Immature natural killer cell (primary cell): ENCODE measurements at regions not wholly inside any gene's neighbourhood (a gene's known extent, or its start where the extent isn't known, plus 50 kb on each side); places are given as distances from the start of the nearest gene placed in this dataset.
"Not testable (repeated sequence)": the region's sequence is repeated elsewhere in the genome, so short reads cannot be mapped to it uniquely, and the experiment has no call there.

Source experiments
- DNase-seq, 3 donors: peaks; one replicate each; pipeline ENCODE4 v3.0.0; 2022; ENCODE audit warnings: mixed read lengths in 1 of 3
- H3K27ac Mint-ChIP-seq, 6 donors: one replicate each; pipeline ENCODE4 v1.8.0; 2020; ENCODE audit warnings: mixed read lengths in 6 of 6, mild to moderate bottlenecking in 5 of 6, inconsistent platforms in 4 of 6, moderate library complexity in 3 of 6
- H3K27me3 Mint-ChIP-seq, 3 donors: one replicate each; pipeline ENCODE4 v1.8.0; 2020 to 2021; ENCODE audit warnings: low read depth in 3 of 3, mild to moderate bottlenecking in 3 of 3, mixed read lengths in 3 of 3, moderate library complexity in 3 of 3, inconsistent platforms in 1 of 3
- H3K36me3 Mint-ChIP-seq, 3 donors: one replicate each; pipeline ENCODE4 v1.8.0; 2020; ENCODE audit warnings: mixed read lengths in 3 of 3, inconsistent platforms in 2 of 3, mild to moderate bottlenecking in 2 of 3
- H3K4me1 Mint-ChIP-seq, 2 donors: one replicate each; pipeline ENCODE4 v1.8.0; 2020; ENCODE audit warnings: inconsistent platforms in 2 of 2, mild to moderate bottlenecking in 2 of 2, mixed read lengths in 2 of 2, moderate library complexity in 1 of 2
- H3K4me3 Mint-ChIP-seq, 5 donors: one replicate each; pipeline ENCODE4 v1.8.0; 2020; ENCODE audit warnings: mild to moderate bottlenecking in 5 of 5, mixed read lengths in 5 of 5, inconsistent platforms in 3 of 5, moderate library complexity in 3 of 5
- H3K9me3 Mint-ChIP-seq, 6 donors: one replicate each; pipeline ENCODE4 v1.8.0; 2020; ENCODE audit warnings: mild to moderate bottlenecking in 6 of 6, mixed read lengths in 6 of 6, inconsistent platforms in 4 of 6, moderate library complexity in 3 of 6

DNA sequence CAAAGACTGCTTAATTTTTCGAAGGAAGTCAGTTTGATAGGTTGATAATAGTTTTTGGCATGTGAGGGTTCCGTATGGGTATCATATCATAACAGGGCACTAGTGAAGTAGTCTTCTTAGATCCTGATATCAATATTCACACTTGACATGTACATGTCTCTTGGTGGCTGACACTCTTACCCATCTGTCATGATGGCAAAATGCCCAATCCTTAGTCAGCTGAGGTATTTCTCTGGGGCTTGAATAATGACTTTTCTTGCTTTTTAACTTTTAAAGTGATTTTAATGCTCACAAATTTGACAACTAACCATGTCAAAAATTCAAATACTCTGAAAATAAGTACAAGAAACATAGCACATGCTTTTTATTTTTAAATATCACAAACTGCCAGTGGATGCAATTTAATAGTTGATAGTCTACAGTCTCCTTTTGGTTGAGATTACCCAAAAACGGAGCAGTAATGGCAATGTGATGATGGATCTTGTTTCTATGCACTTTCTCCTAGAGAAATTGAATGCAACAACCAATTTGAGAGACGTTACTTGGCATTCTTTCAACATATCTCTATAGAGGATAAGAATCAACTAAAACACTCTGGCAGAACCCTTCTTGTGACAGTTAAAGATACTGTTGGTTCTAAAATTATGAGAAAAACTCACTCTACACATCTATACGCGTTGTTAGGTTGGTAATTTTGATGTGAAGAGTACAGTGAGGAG, 552.9 kb upstream of the PABPC4L start:
- H3K9me3 Mint-ChIP-seq = peaks cover 2 to 26% (median 9%) of the 10 kb centered on the region in 6 donors
- no peak for DNase-seq
- H3K4me3 Mint-ChIP-seq = no peak overlapping the region
- no peaks in the 10 kb centered on the region for H3K4me1 Mint-ChIP-seq
- H3K27me3 Mint-ChIP-seq = no peaks in the 10 kb centered on the region
- no peak overlapping the region for H3K27ac Mint-ChIP-seq
- no peaks in the 10 kb centered on the region for H3K36me3 Mint-ChIP-seq

- DNase-seq = no peak
- no peaks in the 10 kb centered on the region for H3K4me1 Mint-ChIP-seq
- H3K27me3 Mint-ChIP-seq = peaks cover 0 to 1% (median 0%) of the 10 kb centered on the region in 3 donors
- H3K4me3 Mint-ChIP-seq = no peak overlapping the region
- H3K9me3 Mint-ChIP-seq = peaks cover 3 to 29% (median 13%) of the 10 kb centered on the region in 6 donors
- no peak overlapping the region for H3K27ac Mint-ChIP-seq
- no peaks in the 10 kb centered on the region for H3K36me3 Mint-ChIP-seq
Observed at GRCh38 chr4:134753390-134753789, 551.8 kb upstream of the PABPC4L start.

- H3K27me3 Mint-ChIP-seq = peaks cover 0 to 1% (median 0%) of the 10 kb centered on the region in 3 donors
- H3K9me3 Mint-ChIP-seq = peaks cover 11 to 46% (median 29%) of the 10 kb centered on the region in 6 donors
- H3K36me3 Mint-ChIP-seq = no peaks in the 10 kb centered on the region
- no peak overlapping the region for H3K27ac Mint-ChIP-seq
- no peak overlapping the region for H3K4me3 Mint-ChIP-seq
- H3K4me1 Mint-ChIP-seq = no peaks in the 10 kb centered on the region
- no peak for DNase-seq
Observed at GRCh38 chr4:134747108-134747805, 545.7 kb upstream of the PABPC4L start.

- H3K27me3 Mint-ChIP-seq = no peaks in the 10 kb centered on the region
- H3K36me3 Mint-ChIP-seq = no peaks in the 10 kb centered on the region
- H3K27ac Mint-ChIP-seq = no peak overlapping the region
- H3K4me1 Mint-ChIP-seq = no peaks in the 10 kb centered on the region
- no peak for DNase-seq
- no peak overlapping the region for H3K4me3 Mint-ChIP-seq
- H3K9me3 Mint-ChIP-seq = peaks cover 18 to 33% (median 23%) of the 10 kb centered on the region in 6 donors
Observed at GRCh38 chr4:134740290-134740689, 538.7 kb upstream of the PABPC4L start.

GRCh38 chr4:134735901-134736300, 534.3 kb upstream of the PABPC4L start:
- Mint-ChIP-seq H3K4me3 (no peak overlapping the region), H3K27me3 (peaks cover 0 to 1% (median 0%) of the 10 kb centered on the region in 3 donors), H3K36me3 (peaks cover 0 to 4% (median 0%) of the 10 kb centered on the region in 3 donors), H3K9me3 (peaks cover 12 to 38% (median 20%) of the 10 kb centered on the region in 6 donors), H3K27ac (no peak overlapping the region), H3K4me1 (no peaks in the 10 kb centered on the region)
- DNase-seq = no peak

- DNase-seq = no peak
- Mint-ChIP-seq H3K4me3 (no peak overlapping the region), H3K36me3 (peaks cover 0 to 4% (median 0%) of the 10 kb centered on the region in 3 donors), H3K27me3 (peaks cover 0 to 3% (median 0%) of the 10 kb centered on the region in 3 donors), H3K27ac (no peak overlapping the region), H3K4me1 (no peaks in the 10 kb centered on the region), H3K9me3 (peaks cover 11 to 41% (median 18%) of the 10 kb centered on the region in 6 donors)
Observed at GRCh38 chr4:134727696-134728095, 526.1 kb upstream of the PABPC4L start.

DNA sequence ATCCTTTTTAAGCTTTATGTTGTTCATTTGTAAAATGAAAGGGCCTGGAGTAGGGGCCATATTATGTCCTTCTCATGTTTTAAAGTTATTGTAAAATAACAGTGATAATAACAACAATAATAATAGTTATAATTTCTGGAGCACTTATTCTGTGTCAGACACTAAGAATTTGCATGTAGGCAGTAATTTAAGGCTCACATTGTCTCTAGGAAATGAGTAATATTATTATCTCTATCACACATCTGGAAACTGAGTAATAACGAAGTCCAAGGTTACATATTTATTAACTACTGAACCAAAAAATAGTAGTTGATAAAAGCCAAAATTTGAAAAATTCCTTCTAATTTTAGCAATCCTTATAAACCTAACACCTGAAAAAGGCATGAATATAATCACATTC, 520.7 kb upstream of the PABPC4L start:
- no peak overlapping the region for H3K4me3 Mint-ChIP-seq
- peaks cover 0 to 14% (median 6%) of the 10 kb centered on the region in 6 donors for H3K9me3 Mint-ChIP-seq
- no peak overlapping the region for H3K27ac Mint-ChIP-seq
- H3K36me3 Mint-ChIP-seq = no peaks in the 10 kb centered on the region
- no peaks in the 10 kb centered on the region for H3K4me1 Mint-ChIP-seq
- DNase-seq = no peak
- no peaks in the 10 kb centered on the region for H3K27me3 Mint-ChIP-seq

DNA sequence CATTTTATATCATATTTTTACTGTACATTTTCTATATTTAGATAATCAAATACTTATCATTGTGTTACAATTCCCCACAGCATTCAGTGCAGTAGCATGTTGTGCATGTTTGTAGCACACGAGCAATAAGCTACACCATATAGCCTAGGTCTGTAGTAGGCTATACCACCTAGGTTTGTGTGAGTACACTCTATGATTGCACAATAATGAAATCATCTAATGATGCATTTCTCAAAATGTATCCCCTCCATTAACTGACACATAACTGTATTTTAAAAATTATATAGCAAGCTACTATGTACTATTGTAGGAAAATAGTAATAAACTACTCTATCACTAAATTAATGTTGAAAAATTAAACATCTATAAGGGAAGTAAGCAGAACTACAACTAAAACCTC, 518.4 kb upstream of the PABPC4L start:
- Mint-ChIP-seq H3K4me1 (no peaks in the 10 kb centered on the region), H3K27ac (no peak overlapping the region), H3K27me3 (no peaks in the 10 kb centered on the region), H3K4me3 (no peak overlapping the region), H3K9me3 (peaks cover 1 to 22% (median 6%) of the 10 kb centered on the region in 6 donors), H3K36me3 (no peaks in the 10 kb centered on the region)
- no peak for DNase-seq

DNA sequence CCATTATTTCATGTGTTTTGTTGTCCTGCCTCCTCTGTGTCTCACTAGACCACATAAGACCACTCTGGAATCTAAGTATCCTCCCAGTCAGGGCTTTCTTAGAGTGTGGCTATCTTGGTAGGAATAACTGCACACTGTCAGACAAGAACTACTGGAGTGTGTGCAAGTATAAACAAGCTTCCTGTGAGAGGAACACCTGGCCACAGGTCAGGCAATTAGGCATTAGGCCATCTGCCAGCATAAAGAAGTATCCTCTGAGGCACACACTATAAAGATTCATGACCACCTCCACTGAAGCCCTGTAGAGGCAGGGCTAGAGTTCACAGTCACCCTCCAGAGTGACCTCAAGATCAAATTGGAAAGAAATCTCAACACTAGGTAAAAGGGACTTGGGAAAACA, 507.0 kb upstream of the PABPC4L start:
- peaks cover 10 to 29% (median 24%) of the 10 kb centered on the region in 6 donors for H3K9me3 Mint-ChIP-seq
- H3K27ac Mint-ChIP-seq = no peak overlapping the region
- no peak overlapping the region for H3K4me3 Mint-ChIP-seq
- H3K4me1 Mint-ChIP-seq = no peaks in the 10 kb centered on the region
- peaks cover 0 to 2% (median 0%) of the 10 kb centered on the region in 3 donors for H3K27me3 Mint-ChIP-seq
- peaks cover 0 to 4% (median 0%) of the 10 kb centered on the region in 3 donors for H3K36me3 Mint-ChIP-seq
- DNase-seq = no peak

GRCh38 chr4:134708026-134708425, 506.4 kb upstream of the PABPC4L start:
- Mint-ChIP-seq H3K4me1 (no peaks in the 10 kb centered on the region), H3K36me3 (peaks cover 0 to 4% (median 0%) of the 10 kb centered on the region in 3 donors), H3K4me3 (no peak overlapping the region), H3K9me3 (peaks cover 9 to 29% (median 22%) of the 10 kb centered on the region in 6 donors), H3K27ac (no peak overlapping the region), H3K27me3 (no peaks in the 10 kb centered on the region)
- no peak for DNase-seq

DNA sequence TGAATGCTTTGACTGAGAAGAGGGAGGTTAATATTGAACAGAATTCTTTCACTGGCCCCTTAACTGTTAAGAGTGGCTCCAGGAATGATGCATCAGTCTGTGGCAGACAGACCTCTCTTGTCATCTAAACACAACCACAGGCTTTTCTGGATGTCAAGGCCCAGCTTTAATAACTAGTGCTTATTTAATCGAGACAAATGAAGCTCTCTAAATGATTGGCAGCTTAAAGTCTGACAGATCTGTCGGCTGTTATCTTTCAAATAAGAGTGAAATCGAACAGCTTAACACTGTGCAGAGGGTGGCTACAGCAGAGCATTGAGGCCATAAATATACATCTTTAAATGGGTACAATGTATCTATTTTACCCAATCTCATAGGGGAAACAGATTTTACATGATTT, 500.8 kb upstream of the PABPC4L start:
- H3K4me1 Mint-ChIP-seq = no peaks in the 10 kb centered on the region
- H3K9me3 Mint-ChIP-seq = peaks cover 9 to 25% (median 13%) of the 10 kb centered on the region in 6 donors
- no peak overlapping the region for H3K4me3 Mint-ChIP-seq
- peaks cover 0 to 4% (median 0%) of the 10 kb centered on the region in 3 donors for H3K36me3 Mint-ChIP-seq
- peaks cover 0 to 2% (median 0%) of the 10 kb centered on the region in 3 donors for H3K27me3 Mint-ChIP-seq
- DNase-seq = no peak
- no peak overlapping the region for H3K27ac Mint-ChIP-seq

DNA sequence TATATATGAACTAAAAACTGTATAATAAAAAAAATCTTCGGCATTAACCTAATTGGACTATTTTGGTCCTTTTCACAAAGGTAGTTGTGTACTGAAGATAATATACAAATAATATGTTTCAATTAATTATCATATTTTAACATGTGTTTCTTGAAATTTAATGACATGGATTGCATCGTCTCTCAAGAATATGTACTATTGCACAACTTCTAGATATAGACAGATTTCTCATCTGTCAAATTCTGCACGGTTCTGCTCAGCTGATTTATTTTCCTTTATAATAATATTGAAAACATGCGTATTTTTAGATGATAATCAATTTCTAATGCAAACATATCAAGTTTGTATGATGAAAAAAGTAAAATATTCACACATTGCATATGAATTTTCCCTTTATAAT, 498.7 kb upstream of the PABPC4L start:
- Mint-ChIP-seq H3K4me3 (no peak overlapping the region), H3K27ac (no peak overlapping the region), H3K4me1 (no peaks in the 10 kb centered on the region)

DNA sequence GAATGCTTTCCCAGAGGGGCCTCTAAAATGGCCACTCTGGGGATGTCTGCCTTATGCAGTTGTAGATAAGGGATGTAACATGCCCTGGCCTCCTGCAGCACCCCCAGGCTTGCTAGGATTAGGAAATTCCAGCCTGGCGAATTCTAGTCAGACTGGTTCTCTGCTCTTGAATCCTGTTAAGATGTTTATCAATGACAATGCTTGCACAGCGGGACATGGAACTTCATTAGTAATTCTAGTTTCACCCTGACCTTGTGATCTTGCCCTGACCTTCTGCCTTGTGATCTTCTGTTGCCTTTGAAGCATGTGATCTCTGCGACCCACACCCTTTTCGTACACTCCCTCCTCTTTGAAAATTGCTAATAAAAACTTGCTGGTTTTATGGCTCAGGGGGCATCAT, 497.2 kb upstream of the PABPC4L start:
- DNase-seq, H3K27me3 Mint-ChIP-seq, H3K27ac Mint-ChIP-seq, H3K4me1 Mint-ChIP-seq, H3K36me3 Mint-ChIP-seq, H3K4me3 Mint-ChIP-seq: not testable (repeated sequence)
- peaks cover 7 to 40% (median 14%) of the 10 kb centered on the region in 6 donors for H3K9me3 Mint-ChIP-seq

More for the DNA sequence above, 498.7 kb upstream of the PABPC4L start:
- DNase-seq = no peak
- H3K9me3 Mint-ChIP-seq = peaks cover 6 to 27% (median 11%) of the 10 kb centered on the region in 6 donors
- peaks cover 0 to 4% (median 0%) of the 10 kb centered on the region in 3 donors for H3K36me3 Mint-ChIP-seq
- peaks cover 0 to 2% (median 0%) of the 10 kb centered on the region in 3 donors for H3K27me3 Mint-ChIP-seq

- Mint-ChIP-seq H3K27me3 (peaks cover 0 to 2% (median 0%) of the 10 kb centered on the region in 3 donors), H3K9me3 (peaks cover 8 to 50% (median 17%) of the 10 kb centered on the region in 6 donors), H3K36me3 (peaks cover 0 to 4% (median 0%) of the 10 kb centered on the region in 3 donors), H3K4me1 (no peaks in the 10 kb centered on the region), H3K4me3 (no peak overlapping the region), H3K27ac (no peak overlapping the region)
- no peak for DNase-seq
Observed at GRCh38 chr4:134695433-134695832, 493.8 kb upstream of the PABPC4L start.
